GM03348 (cell line): ENCODE measurements at regions not wholly inside any gene's neighbourhood (a gene's known extent, or its start where the extent isn't known, plus 50 kb on each side); places are given as distances from the start of the nearest gene placed in this dataset.

ENCODE experiments used
- DNase-seq: peaks from one replicate; pipeline ENCODE4 v3.0.0; 2012; ENCODE audit warnings: low spot score

DNA sequence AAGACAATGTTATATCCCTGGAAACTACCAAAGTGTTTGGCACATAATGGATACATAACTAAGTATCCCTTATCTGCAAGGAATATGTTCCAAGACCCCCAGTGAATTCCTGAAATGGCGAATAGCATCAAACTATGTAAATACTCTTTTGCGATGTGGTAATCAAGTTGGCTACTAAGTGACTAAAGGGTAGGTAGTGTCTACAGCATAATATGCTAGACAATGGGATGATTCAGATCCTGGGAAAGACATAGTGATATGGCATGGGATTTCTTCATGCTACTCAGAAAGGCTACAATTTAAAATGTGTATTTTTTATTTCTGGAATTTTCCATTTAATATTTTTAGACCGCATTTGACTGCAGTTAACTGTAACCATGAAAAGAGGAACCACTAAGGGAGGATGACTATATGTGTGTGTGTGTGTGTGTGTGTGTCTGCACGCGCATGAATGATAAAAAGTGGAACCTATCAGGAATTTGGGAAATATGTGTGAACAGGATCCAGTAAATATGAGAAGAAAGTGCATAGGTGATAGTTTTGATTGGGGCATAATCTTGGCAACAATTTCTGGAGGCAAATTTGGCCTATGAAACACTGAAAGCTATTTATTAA, 1899.9 kb downstream of the NCAM2 start:
- DNase-seq, result no peak

GRCh38 chr21:22900490-22900889, 1902.3 kb downstream of the NCAM2 start:
- no peak for DNase-seq

DNA sequence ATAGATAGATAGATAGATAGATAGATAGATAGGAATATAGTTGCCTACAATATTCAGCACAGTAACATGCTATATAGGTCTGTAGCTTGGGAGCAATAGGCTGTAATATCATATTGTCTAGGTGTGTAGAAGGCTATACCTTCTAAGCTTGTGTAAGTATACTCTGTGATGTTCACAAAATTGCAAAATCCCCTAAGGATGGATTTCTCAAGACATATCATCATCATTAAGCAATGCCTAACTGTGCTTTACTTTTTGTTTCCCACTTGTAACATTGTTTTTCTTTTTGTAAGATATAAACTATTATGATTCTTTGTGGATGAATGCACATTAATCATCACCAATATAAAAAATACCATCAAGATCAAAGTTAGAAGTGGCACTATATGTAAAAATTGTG, 1905.6 kb downstream of the NCAM2 start:
- DNase-seq, result no peak

DNA sequence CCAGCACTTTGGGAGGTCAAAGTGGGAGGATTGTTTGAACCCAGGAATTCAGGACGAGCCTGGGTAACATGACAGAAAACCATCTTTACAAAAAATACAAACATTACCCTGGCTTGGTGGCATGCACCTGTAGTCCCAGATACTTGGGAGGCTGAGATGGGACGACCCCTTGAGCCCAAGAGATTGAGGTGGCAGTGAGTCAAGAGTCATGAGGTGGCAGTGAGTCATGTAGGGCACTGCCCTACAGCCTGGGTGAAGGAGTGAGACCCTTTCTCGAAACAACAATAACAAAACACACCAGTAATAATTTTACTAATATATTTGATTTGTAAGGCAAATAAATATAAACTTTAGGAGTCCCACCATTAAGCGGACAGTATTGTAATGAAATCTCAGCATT, 1906.2 kb downstream of the NCAM2 start:
- no peak for DNase-seq

DNA sequence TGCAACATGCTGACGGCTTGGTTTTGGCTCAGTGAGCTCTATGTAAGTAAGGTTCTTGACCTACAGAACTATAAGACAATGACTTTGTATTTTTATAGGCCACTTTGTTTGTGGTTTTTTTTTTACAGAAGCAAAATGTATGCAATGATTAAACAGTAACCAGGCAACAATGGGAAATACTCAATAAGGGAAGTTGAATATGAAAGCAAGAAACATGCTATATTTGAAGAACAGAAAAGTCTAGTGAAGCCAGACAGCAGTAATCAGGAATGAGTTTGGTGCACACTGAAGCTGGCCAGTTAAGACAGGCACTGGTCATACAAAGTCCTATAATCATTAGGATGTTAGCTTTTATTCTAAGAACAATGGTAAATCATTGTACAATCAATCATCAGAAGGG, 1926.8 kb downstream of the NCAM2 start:
- no peak for DNase-seq

DNA sequence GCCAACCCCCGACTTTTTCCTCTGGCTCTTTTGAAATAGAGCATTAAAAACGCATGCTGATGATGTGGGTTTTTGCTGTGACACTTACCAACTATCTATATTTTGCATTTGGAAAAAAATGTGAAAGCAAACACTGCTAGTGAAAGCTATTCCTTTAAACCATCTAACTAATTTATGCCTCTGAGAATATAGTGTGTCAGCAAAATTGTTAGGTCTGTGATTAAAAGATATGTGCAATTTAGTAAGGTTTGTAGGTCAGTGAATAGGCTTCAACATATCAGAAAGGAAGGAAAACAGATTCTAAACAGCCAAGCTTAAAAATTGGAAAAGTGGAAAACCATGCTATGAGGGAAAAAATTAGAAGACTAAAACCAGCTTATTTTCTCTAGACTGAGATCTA, 1929.3 kb downstream of the NCAM2 start:
- no peak for DNase-seq

DNA sequence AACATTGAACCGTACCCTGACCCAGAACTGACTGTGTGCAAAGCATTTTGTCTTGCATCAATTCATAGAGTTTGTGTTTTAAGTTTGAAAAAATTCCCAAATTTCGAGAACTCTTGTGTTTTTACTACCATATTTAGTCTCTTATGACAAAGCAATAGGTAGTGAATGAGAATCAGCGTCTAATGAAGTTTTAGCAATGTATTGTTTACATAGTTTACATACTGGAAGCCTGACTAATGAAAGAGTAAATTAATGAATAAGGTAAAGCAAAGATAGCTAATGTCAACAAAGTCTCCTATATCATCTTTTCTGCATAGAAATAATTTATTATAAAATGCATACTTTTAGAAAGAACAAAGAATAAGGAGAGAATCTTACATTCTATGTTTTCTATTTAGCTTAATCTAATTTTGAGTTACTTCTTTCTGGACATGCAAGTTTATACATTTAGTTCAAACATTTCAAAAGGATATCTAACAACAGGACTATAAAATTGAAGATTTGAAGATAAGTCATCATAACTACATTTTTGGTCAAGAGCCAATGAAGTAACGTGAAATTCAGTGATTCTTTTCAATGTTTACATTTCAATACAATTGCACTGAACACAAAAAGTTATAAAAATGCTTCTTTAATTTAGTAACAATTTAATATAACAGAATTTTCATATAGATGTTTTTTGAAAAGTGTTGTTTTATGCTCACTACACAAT, 1943.7 kb downstream of the NCAM2 start:
- DNase-seq, result no peak

GRCh38 chr21:22955559-22955958, 1957.3 kb downstream of the NCAM2 start:
- no peak for DNase-seq

DNA sequence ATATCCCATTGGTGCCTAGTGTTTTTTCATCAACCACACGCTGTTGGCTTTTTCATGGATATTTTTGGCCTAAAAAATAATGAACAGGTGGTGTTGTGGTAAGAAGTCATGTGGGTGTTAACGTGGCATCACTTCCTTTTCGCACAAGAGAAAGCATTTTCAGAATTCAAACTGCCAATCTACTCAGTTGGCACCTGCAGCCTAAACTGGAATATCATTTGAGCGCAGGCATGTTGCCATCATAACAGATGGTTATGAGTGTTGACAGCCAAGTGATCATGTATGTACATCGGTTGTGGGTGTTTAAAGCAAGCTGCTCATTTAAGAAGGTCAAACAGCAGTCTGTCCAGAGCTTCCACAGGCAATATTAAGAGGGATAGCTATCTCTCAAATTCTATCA, 1963.0 kb downstream of the NCAM2 start:
- DNase-seq, result no peak

DNA sequence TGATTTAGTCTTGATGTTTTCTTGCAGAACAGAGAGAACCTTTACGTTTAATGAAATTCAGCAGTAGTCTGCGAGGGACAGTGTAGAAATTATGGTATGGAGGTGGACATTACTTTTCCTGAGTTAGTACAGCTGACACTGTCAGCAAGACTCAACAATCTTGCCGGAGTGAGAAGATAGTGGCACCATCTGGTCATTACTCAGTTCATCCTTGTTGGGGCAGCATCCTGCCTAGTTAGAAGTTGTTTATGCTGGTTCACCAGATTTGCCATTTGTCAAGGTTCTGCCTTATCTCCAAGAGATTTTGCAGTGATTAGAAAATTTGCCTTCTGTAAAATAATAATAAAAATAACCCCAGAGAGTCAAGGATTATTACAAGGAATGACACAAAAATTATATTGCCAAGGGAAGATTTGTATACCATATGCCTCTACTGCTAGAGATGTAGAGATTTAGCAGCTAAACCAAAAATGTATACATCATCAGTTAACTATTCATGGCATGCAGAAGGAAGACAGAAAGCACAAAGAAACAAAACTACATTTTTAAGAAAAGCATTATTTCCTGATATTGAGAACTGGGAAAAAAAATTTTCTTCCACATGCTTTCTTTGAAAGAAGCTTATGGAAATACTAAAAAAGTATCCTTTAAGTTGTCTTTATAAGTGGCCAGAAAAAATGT, 1967.4 kb downstream of the NCAM2 start:
- no peak for DNase-seq

- DNase-seq, result no peak
Measured at GRCh38 chr21:22981819-22982218, 1983.6 kb downstream of the NCAM2 start.

DNA sequence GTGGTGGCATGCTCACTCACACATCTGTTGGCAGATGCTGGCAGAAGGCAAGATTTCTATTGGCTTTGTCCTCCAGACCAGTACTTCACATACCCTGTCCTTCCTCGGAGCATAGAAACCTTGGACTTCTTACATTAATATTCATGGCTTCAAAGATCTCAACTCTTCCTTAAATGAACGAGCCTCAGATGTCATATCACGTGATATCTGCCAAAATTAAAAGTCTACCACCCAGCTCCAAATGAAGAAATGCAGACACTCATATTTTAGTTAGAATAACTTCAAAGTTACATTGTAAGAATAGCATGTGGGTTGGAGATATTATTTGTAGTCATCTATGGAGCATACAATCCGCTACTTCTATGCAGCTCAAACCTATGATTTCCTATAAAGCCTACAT, 1994.9 kb downstream of the NCAM2 start:
- DNase-seq, result no peak

- no peak for DNase-seq
Measured at GRCh38 chr21:22993822-22994574, 1995.8 kb downstream of the NCAM2 start.

DNA sequence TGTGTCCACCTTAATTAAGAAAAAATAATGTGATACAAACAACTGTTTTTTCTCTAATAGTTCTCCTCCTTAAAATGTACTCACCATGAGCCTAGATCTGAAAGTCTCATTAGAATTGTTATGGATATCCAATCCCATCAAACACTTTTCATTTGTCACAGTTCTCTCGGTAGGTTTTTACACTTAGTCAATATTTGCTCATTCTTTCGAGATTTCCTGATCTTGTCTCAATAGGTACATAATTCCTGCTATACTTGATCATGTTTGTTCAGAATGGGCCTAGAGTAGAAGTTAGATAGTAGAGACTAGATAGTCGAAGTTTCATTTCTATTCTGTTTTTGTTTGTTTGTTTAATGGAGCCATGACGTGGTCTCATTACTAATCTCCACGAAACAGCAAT, 2005.7 kb downstream of the NCAM2 start:
- no peak for DNase-seq

- no peak for DNase-seq
Measured at GRCh38 chr21:23008601-23009202, 2010.5 kb downstream of the NCAM2 start.

DNA sequence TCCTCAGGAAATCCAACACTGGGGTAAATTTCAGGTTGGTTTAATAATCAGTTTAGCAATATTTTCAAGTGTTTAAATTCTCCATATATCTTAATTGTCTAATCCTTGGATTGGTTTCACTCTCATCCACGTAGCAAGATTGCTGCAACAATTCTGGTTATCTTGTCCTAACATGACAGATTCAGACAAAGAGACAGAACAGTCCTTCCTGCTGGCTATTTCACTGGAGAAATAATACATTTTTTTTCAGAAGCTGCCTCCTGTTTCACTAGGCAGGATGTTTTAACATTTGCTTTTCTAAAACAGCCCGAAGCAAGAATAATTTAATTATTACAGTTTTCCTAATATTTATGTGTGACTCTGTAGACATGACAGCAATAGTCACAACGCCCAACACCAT, 2011.2 kb downstream of the NCAM2 start:
- no peak for DNase-seq

DNA sequence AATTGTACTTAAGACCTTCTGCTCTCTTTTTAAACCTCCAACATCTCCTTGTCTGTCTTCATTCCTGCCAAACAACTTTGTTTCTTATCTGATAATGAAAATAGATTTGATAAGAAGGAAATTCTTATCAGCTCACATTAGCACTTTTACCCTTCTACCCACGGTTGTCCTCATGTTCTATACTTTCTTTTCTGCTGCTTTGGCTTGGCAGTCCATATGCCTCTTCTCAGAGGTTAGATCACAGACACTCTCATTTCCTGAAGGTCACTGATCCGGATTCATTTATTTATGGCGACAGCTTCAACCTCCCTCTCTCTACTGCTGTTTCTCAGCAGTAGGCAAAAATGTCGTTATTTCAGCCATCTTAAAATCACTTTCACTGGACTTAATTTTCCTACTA, 2015.8 kb downstream of the NCAM2 start:
- DNase-seq, result no peak

- no peak for DNase-seq
Measured at GRCh38 chr21:23016617-23017016, 2018.4 kb downstream of the NCAM2 start.

DNA sequence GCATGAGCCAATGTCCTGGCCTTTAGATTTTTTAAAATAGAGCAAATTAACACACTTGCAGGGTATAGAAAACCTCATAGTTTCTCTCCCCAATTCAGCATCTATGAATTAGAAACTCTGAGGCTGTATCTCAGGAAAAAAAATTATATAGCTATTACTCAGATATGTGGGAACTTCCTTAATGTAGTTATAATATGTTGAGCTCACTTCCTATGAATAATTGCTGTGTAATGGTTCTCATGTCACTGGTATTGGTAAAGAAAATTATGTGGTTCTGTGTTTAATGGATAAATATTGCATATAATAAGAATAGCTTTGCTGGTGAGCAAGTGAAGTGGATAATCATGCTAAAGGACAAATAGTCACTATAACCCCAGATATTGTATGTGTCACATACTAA, 2019.8 kb downstream of the NCAM2 start:
- no peak for DNase-seq

DNA sequence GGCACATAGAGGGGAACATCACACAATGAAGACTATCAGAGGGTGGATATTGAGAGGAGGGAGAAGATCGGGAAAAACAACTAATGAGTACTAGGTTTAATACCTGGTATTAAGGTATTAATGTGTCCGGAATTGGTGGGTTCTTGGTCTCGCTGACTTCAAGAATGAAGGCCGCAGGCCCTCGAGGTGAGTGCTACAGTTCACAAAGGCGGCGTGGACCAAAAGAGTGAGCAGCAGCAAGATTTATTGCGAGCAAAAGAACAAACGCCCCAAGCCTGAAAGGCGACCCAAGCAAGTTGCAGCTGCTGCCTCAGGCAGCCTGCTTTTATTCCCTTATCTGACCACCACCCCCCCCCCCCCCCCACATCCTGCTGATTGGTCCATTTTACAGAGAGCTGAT, 2022.8 kb downstream of the NCAM2 start:
- DNase-seq, result no peak

DNA sequence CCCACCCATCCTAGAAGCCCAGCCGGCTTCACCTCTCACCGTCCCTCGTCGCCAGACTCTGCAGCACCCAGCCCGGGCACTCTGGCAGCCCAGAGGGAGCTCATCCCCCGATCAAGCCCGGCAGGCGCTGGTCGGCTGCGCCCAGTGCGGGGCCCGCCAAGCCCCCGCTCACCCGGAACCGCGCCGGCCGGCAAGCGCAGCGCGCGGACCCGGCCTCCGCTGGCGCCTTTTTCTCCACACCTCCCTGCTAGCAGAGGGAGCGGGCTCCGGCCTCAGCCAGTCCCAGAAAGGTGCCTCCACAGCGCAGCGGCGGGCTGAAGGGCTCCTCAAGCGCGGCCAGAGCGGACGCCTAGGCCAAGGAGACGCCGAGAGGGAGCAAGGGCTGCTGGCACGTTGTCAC, 2023.3 kb downstream of the NCAM2 start:
- no peak for DNase-seq

- no peak for DNase-seq
Measured at GRCh38 chr21:23026878-23027277, 2028.7 kb downstream of the NCAM2 start.
